Lower leg skin (tissue), 4 donors: ENCODE measurements at regions not wholly inside any gene's neighbourhood (a gene's known extent, or its start where the extent isn't known, plus 50 kb on each side); places are given as distances from the start of the nearest gene placed in this dataset.

Experiments used
- DNase-seq, 2 donors: peaks; one replicate each; pipeline ENCODE4 v3.0.0-alpha.2; 2019; ENCODE audit warnings: low spot score in 2 of 2
- H3K4me3 ChIP-seq: fragments of 200-600 bp; sonication (generic); 2 replicates; pipeline ENCODE4 v1.5.1; 2017; ENCODE audit warnings: mild to moderate bottlenecking, low read depth; ENCODE audit not compliant: poor library complexity, severe bottlenecking
- CTCF ChIP-seq, 3 donors: fragments of 450-650 bp; IDR thresholded peaks; one replicate each; pipeline ENCODE4 v1.5.1; 2016; ENCODE audit warnings: antibody characterized with exemption in 3 of 3, mild to moderate bottlenecking in 3 of 3, moderate library complexity in 2 of 3
- POLR2A ChIP-seq, 2 donors: fragments of 450-650 bp; IDR thresholded peaks; one replicate each; pipeline ENCODE4 v1.6.1; 2016 to 2017; ENCODE audit warnings: antibody characterized with exemption in 2 of 2, mild to moderate bottlenecking in 1 of 2, moderate library complexity in 1 of 2
- WGBS, 2 donors: methylation state at CpG; one replicate each; pipeline ENCODE4 v1.1.5; 2018; 5-methylcytosine and 5-hydroxymethylcytosine counted together
- intact Hi-C: fragments of 100-400 bp; cut with DNase I; formaldehyde crosslinking; loops from one replicate; pipeline ENCODE4 v1.15.0; 2023; ENCODE audit warnings: low total_unique reads

GRCh38 chr5:77849308-77849900 lies 73.3 kb upstream of the TBCA start:
- intact Hi-C loops, result no loop called here
- TF ChIP-seq POLR2A (IDR thresholded peaks at IDR 0.05) (no peak), CTCF (IDR thresholded peaks at IDR 0.05) (no peak)
- no peak overlapping the region for H3K4me3 ChIP-seq
- WGBS, 2 donors, result 91 to 93% methylated on average over 6 of the region's 6 CpGs
- no peak for DNase-seq

DNA sequence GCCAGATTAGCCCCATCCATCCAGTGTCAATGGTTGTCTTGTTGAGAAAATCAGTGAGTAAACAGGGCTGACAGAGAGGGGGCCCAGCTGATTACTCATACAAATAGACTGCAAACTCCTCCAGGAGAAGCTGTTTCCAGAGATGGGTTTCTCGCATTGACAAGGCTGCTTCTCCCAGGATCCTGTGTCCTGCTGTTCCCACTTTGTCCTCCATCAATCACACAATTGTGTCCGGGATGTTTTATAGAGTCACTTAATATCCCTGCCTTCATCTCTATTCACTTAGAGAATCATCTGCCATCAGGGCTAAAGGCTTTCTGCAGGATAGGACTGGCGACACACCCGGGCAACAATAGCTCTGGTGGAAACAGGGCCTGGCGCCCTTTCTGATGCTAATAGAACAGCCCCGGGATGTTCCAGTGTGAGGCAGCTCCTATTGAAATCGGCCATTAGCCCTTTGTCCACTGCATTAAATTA lies 71.7 kb upstream of the TBCA start:
- H3K4me3 ChIP-seq, result no peak overlapping the region
- 70 to 76% methylated on average over 7 of the region's 7 CpGs for WGBS, 2 donors
- no peak for DNase-seq
- TF ChIP-seq POLR2A (IDR thresholded peaks at IDR 0.05) (no peak), CTCF (IDR thresholded peaks at IDR 0.05) (no peak)
- intact Hi-C loops, result no loop called here

- TF ChIP-seq POLR2A (IDR thresholded peaks at IDR 0.05), result no peak
- no peak for TF ChIP-seq CTCF (IDR thresholded peaks at IDR 0.05)
- intact Hi-C loops, result no loop called here
- H3K4me3 ChIP-seq, result no peak overlapping the region
- no peak for DNase-seq
- WGBS, 2 donors, result 62 to 78% methylated on average over 9 of the region's 9 CpGs
These were observed 71.0 kb upstream of the TBCA start for GRCh38 chr5:77847129-77847460.

GRCh38 chr5:77846422-77847128 lies 70.4 kb upstream of the TBCA start:
- DNase-seq, result no peak
- H3K4me3 ChIP-seq, result no peak overlapping the region
- WGBS, 2 donors, result 74 to 77% methylated on average over 29 of the region's 29 CpGs
- TF ChIP-seq CTCF (IDR thresholded peaks at IDR 0.05) (no peak), POLR2A (IDR thresholded peaks at IDR 0.05) (no peak)
- intact Hi-C loops, result no loop called here

DNA sequence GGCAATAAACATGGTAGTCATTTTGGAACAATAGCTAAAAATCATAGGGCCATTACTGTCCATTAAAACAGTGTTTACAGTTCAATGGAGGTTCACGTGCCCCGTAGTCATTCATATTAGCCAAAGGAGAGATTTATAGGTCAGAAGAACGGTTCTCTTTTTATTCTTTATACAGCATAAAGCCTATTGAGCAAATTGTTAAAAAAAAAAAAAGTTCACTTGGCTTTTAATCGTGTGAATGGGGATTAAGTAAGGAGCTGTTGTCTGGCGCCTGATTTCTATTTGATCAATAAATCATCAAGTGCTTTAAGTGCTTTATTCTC lies 69.1 kb upstream of the TBCA start:
- H3K4me3 ChIP-seq, result no peak overlapping the region
- DNase-seq, result no peak
- intact Hi-C loops, result no loop called here
- no peak for TF ChIP-seq POLR2A (IDR thresholded peaks at IDR 0.05)
- no peak for TF ChIP-seq CTCF (IDR thresholded peaks at IDR 0.05)
- WGBS, 2 donors, result 79 to 83% methylated on average over 5 of the region's 5 CpGs
